Endothelial cell of umbilical vein (primary cell): ENCODE measurements at regions not wholly inside any gene's neighbourhood (a gene's known extent, or its start where the extent isn't known, plus 50 kb on each side); places are given as distances from the start of the nearest gene placed in this dataset.

Source experiments
- BruUV-seq: library from RNA; stranded (reverse); fragments of 400-500 nt; replicated peaks from 2 replicates; lab custom pipeline; 2021; lab: Mats Ljungman, UMichigan
- CTCF ChIA-PET: fragments of 300-600, 350-600 bp; sonication (Branson Sonifier 250); formaldehyde crosslinking; loops from one replicate; lab custom pipeline; 2021; ENCODE audit warnings: antibody characterized with exemption, inconsistent platforms; lab: Charles Lee
- POLR2A ChIA-PET: fragments of 300-600, 350-600 bp; sonication (Branson Sonifier 250); formaldehyde crosslinking; loops from one replicate; lab custom pipeline; 2021; ENCODE audit warnings: antibody characterized with exemption, inconsistent platforms; lab: Charles Lee
- DNase-seq: peaks from one replicate; pipeline ENCODE4 v3.0.0-alpha.2; 2011; ENCODE audit warnings: low read depth, low spot score
- FAIRE-seq: peaks from 2 replicates; lab custom pipeline; 2011; peaks lifted over from hg19 to GRCh38; lab: Jason Lieb, UNC
- H2AFZ ChIP-seq: 2 replicates; pipeline ENCODE4 v1.6.0; 2012; ENCODE audit warnings: low read depth, low read length, control low read depth, inconsistent platforms
- H3K27ac ChIP-seq: 2 replicates; pipeline ENCODE4 v1.5.1; 2011; ENCODE audit warnings: low read depth, mild to moderate bottlenecking, control low read depth, low read length, moderate library complexity; ENCODE audit not compliant: insufficient read depth
- H3K27me3 ChIP-seq, 2 experiments: 2 replicates each; pipeline versions ENCODE4 v1.6.0 to v1.6.1; 2011; ENCODE audit warnings: low read length in 2 of 2, mixed read lengths in 1 of 2; ENCODE audit not compliant: control insufficient read depth in 2 of 2, insufficient read depth in 2 of 2
- H3K36me3 ChIP-seq, 2 experiments: 2 replicates in 1 of 2; 3 replicates in 1 of 2; pipeline ENCODE4 v1.5.1; 2011; ENCODE audit warnings: low read length in 2 of 2, mild to moderate bottlenecking in 1 of 2, moderate library complexity in 1 of 2; ENCODE audit not compliant: control insufficient read depth in 2 of 2, insufficient read depth in 2 of 2; ENCODE audit errors: extremely low read depth in 1 of 2
- H3K4me1 ChIP-seq: 3 replicates; pipeline ENCODE4 v1.5.1; 2011; ENCODE audit warnings: mild to moderate bottlenecking, low read length; ENCODE audit not compliant: control insufficient read depth, insufficient read depth; ENCODE audit errors: extremely low read depth
- H3K4me2 ChIP-seq: 2 replicates; pipeline ENCODE4 v1.6.1; 2011; ENCODE audit warnings: low read length, control low read depth, mixed read lengths; ENCODE audit not compliant: insufficient read depth
- H3K4me3 ChIP-seq, 3 experiments: fragments of 200-600 bp in 1 of 3; sonication (generic), shearing (Covaris generic) in 1 of 3; replicated peaks in 1 of 3; 2 replicates each; pipeline ENCODE4 v1.5.1; 2011 to 2016; ENCODE audit warnings: control low read depth in 3 of 3, low read length in 3 of 3, mild to moderate bottlenecking in 2 of 3, inconsistent platforms in 1 of 3, low read depth in 1 of 3, moderate library complexity in 1 of 3; ENCODE audit not compliant: insufficient read depth in 1 of 3
- H3K79me2 ChIP-seq: 2 replicates; pipeline ENCODE4 v1.6.0; 2012; ENCODE audit warnings: low read length, inconsistent platforms; ENCODE audit not compliant: control insufficient read depth, insufficient read depth
- H3K9ac ChIP-seq: replicated peaks from 2 replicates; pipeline ENCODE3; 2011; ENCODE audit warnings: low read length, control low read depth; ENCODE audit not compliant: insufficient read depth; ENCODE audit errors: extremely low read depth
- H3K9me1 ChIP-seq: replicated peaks from 3 replicates; pipeline ENCODE4 v1.6.0; 2011; ENCODE audit warnings: mild to moderate bottlenecking, low read length; ENCODE audit not compliant: control insufficient read depth, insufficient read depth; ENCODE audit errors: extremely low read depth
- H3K9me3 ChIP-seq: replicated peaks from 2 replicates; pipeline ENCODE4 v1.5.1; 2012; ENCODE audit warnings: low read length, inconsistent platforms; ENCODE audit not compliant: control insufficient read depth, insufficient read depth
- H4K20me1 ChIP-seq: replicated peaks from 2 replicates; pipeline ENCODE3; 2011; ENCODE audit warnings: mild to moderate bottlenecking, low read length; ENCODE audit not compliant: control insufficient read depth, insufficient read depth; ENCODE audit errors: extremely low read depth
- EZH2 ChIP-seq: IDR thresholded peaks from 2 replicates; pipeline ENCODE4 v1.6.1; 2012; ENCODE audit warnings: borderline replicate concordance, low read depth, mild to moderate bottlenecking, moderate library complexity, low read length, inconsistent platforms; ENCODE audit not compliant: severe bottlenecking
- FOS ChIP-seq: IDR thresholded peaks from 2 replicates; pipeline ENCODE4 v1.6.1; 2011; ENCODE audit warnings: mild to moderate bottlenecking, low read length, moderate library complexity, borderline replicate concordance; ENCODE audit not compliant: insufficient read depth
- GATA2 ChIP-seq: IDR thresholded peaks from 2 replicates; pipeline ENCODE4 v1.7.0; 2011; ENCODE audit warnings: low read depth, mild to moderate bottlenecking, moderate library complexity, mixed read lengths, low read length; ENCODE audit not compliant: insufficient read length, insufficient read depth
- JUN ChIP-seq: IDR thresholded peaks from 2 replicates; pipeline ENCODE4 v1.6.1; 2011; ENCODE audit warnings: borderline replicate concordance, low read depth; ENCODE audit not compliant: insufficient read length, insufficient read depth
- MYC ChIP-seq: IDR thresholded peaks from one replicate; pipeline ENCODE4 v1.6.1; 2011; ENCODE audit warnings: mild to moderate bottlenecking, low read depth, low read length
- POLR2A ChIP-seq: IDR thresholded peaks from 2 replicates; pipeline ENCODE4 v1.6.1; 2012; ENCODE audit warnings: low read depth, mild to moderate bottlenecking, control low read depth, low read length
- POLR2AphosphoS5 ChIP-seq: IDR thresholded peaks from 2 replicates; pipeline ENCODE4 v1.6.1; 2012; ENCODE audit warnings: low read depth, mild to moderate bottlenecking, control low read depth, low read length, moderate library complexity; ENCODE audit not compliant: insufficient read depth
- dilution Hi-C: fragments of 300-500 bp; cut with MboI; formaldehyde crosslinking; loops from one replicate; pipeline ENCODE4 v1.15.0; 2019; ENCODE audit warnings: low sequenced_read_pairs; ENCODE audit not compliant: extremely low pct_ligation_motif_present
- intact Hi-C: fragments of 100-400 bp; cut with micrococcal nuclease; formaldehyde crosslinking; loops from one replicate; pipeline ENCODE4 v1.10.0; 2022
- TF ChIP-seq, protein P1 (sequence below): IDR thresholded peaks from 2 replicates; pipeline ENCODE4 v1.6.1; 2011; ENCODE audit not compliant: insufficient read depth, insufficient read length
- TF ChIP-seq, protein P2 (sequence below), 2 donors: IDR thresholded peaks; 1 replicate in 1 of 2; 2 replicates in 1 of 2; pipeline ENCODE4 v1.5.1; 2011; ENCODE audit warnings: low read length in 2 of 2, mild to moderate bottlenecking in 2 of 2, moderate library complexity in 2 of 2, control low read depth in 1 of 2, inconsistent platforms in 1 of 2, low read depth in 1 of 2; ENCODE audit not compliant: insufficient read depth in 1 of 2; ENCODE audit errors: extremely low read depth in 1 of 2

DNA sequence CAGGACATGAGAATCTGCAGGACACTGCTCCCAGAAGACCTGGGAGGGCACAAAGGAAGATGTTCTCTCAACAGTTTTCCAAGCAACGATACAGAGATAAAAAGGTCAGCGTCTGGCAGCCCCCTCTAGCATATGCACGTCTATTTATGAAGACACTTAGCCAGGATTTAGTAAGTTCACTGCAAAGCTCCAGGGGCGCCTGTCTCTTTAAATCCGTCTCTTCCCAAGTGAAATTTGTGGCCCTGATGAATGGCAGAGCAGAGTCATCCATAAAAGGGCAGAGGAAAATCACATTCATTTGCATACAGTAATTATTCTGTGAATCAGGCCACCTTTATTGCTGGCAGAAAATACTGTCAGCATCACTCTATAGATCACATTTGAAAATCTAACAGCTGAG, 390.9 kb upstream of the SMIM21 start:
- Histone ChIP-seq H2AFZ (no peak overlapping the region), H3K9ac (no peak overlapping the region), H3K27me3 (no peaks in the 10 kb centered on the region), H3K36me3 (no peaks in the 10 kb centered on the region), H3K79me2 (no peaks in the 10 kb centered on the region), H3K4me1 (no peaks in the 10 kb centered on the region), H3K9me3 (peaks cover 6% of the 10 kb centered on the region), H3K4me2 (no peak overlapping the region), H3K4me3 (no peak overlapping the region), H4K20me1 (no peaks in the 10 kb centered on the region), H3K9me1 (no peaks in the 10 kb centered on the region), H3K27ac (no peak overlapping the region)
- TF ChIP-seq EZH2: no peak
- TF ChIP-seq POLR2A: no peak
- TF ChIP-seq FOS: no peak
- TF ChIP-seq JUN: no peak
- no peak for TF ChIP-seq POLR2AphosphoS5
- no peak for TF ChIP-seq MYC
- TF ChIP-seq, protein P1, sequence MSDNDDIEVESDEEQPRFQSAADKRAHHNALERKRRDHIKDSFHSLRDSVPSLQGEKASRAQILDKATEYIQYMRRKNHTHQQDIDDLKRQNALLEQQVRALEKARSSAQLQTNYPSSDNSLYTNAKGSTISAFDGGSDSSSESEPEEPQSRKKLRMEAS: no peak
- no peak for TF ChIP-seq GATA2
- intact Hi-C loops (no loop called here), dilution Hi-C loops (no loop called here)
- FAIRE-seq: no peak
- ChIA-PET POLR2A (no interaction called here), CTCF (no interaction called here)
- no peak for DNase-seq
- no TSS peak for BruUV-seq

DNA sequence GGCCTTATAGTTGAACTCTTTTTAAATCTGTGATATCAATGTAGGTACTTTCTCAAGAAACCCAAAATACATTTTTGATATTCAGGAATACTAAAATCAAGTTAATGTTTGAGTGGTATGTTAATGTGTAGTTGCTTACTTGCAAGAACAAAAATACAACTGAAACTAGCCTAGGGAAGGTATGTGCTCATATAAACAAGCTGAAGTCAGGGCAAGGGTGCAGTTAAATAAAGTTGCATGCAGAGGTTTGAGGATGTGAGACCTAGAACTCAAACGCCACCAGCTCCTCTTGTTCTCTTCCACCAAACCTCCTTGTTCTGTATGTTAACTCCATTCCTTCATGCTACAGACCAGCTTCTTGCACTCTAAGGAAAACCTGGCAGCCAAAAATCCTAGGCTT, 388.3 kb upstream of the SMIM21 start:
- POLR2A ChIA-PET: no interaction called here
- H3K27me3 ChIP-seq: no peaks in the 10 kb centered on the region
- dilution Hi-C loops (no loop called here), intact Hi-C loops (no loop called here)
- no peaks in the 10 kb centered on the region for H3K9me1 ChIP-seq
- H2AFZ ChIP-seq: no peak overlapping the region
- no peak overlapping the region for H3K9ac ChIP-seq
- H3K9me3 ChIP-seq: peaks cover 6% of the 10 kb centered on the region
- no peak overlapping the region for H3K4me3 ChIP-seq
- TF ChIP-seq EZH2: no peak
- TF ChIP-seq POLR2A: no peak
- no peak for TF ChIP-seq JUN
- TF ChIP-seq POLR2AphosphoS5: no peak
- no peak for TF ChIP-seq MYC
- TF ChIP-seq, protein P2, sequence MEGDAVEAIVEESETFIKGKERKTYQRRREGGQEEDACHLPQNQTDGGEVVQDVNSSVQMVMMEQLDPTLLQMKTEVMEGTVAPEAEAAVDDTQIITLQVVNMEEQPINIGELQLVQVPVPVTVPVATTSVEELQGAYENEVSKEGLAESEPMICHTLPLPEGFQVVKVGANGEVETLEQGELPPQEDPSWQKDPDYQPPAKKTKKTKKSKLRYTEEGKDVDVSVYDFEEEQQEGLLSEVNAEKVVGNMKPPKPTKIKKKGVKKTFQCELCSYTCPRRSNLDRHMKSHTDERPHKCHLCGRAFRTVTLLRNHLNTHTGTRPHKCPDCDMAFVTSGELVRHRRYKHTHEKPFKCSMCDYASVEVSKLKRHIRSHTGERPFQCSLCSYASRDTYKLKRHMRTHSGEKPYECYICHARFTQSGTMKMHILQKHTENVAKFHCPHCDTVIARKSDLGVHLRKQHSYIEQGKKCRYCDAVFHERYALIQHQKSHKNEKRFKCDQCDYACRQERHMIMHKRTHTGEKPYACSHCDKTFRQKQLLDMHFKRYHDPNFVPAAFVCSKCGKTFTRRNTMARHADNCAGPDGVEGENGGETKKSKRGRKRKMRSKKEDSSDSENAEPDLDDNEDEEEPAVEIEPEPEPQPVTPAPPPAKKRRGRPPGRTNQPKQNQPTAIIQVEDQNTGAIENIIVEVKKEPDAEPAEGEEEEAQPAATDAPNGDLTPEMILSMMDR (IDR thresholded peaks at IDR 0.05; ENCODE audit: extremely low read depth in 1 of 2, insufficient read depth in 1 of 2, low read depth in 1 of 2, low read length in 2 of 2): no peak
- TF ChIP-seq, protein P1: no peak
- no peak for TF ChIP-seq FOS
- no peak for TF ChIP-seq GATA2
- FAIRE-seq: no peak
- H3K4me2 ChIP-seq: no peak overlapping the region
- BruUV-seq: no TSS peak
- no peak overlapping the region for H3K27ac ChIP-seq
- CTCF ChIA-PET: no interaction called here
- no peaks in the 10 kb centered on the region for H3K79me2 ChIP-seq
- no peaks in the 10 kb centered on the region for H3K4me1 ChIP-seq
- no peaks in the 10 kb centered on the region for H3K36me3 ChIP-seq
- DNase-seq: no peak
- no peaks in the 10 kb centered on the region for H4K20me1 ChIP-seq
